ENCODE measurements at regions not wholly inside any gene's neighbourhood (a gene's known extent, or its start where the extent isn't known, plus 50 kb on each side); places are given as distances from the start of the nearest gene placed in this dataset.
"Not testable (repeated sequence)": the region's sequence is repeated elsewhere in the genome, so short reads cannot be mapped to it uniquely, and the experiment has no call there.

GRCh38 chr22:23458663-23459541 lies 121.2 kb downstream of the IGLL1 start:
- no peaks in the 10 kb centered on the region for H3K4me1 ChIP-seq (ENCODE audit: control insufficient read depth in 1 of 2, low read depth in 2 of 2)
- no peak overlapping the region for H3K4me3 ChIP-seq
- no peak overlapping the region for H3K27ac ChIP-seq
- no peaks in the 10 kb centered on the region for H3K27me3 ChIP-seq (replicated peaks; ENCODE audit: insufficient read depth)
- DNase-seq (ENCODE audit: low spot score) (no peak), ATAC-seq (ENCODE audit: insufficient number of reproducible peaks, low FRiP score, low read depth) (no peak)
- H3K36me3 ChIP-seq: no peaks in the 10 kb centered on the region
- H3K9me3 ChIP-seq: no peaks in the 10 kb centered on the region
- no peak for TF ChIP-seq CTCF (IDR thresholded peaks at IDR 0.05)

GRCh38 chr22:23457380-23457985 lies 122.6 kb downstream of the IGLL1 start:
- no peaks in the 10 kb centered on the region for H3K9me3 ChIP-seq

GRCh38 chr22:23456666-23457379 lies 123.3 kb downstream of the IGLL1 start:
- H3K4me3 ChIP-seq; DNase-seq (ENCODE audit: low spot score); ATAC-seq (ENCODE audit: insufficient number of reproducible peaks, low FRiP score, low read depth); H3K4me1 ChIP-seq (ENCODE audit: control insufficient read depth in 1 of 2, low read depth in 2 of 2); H3K27me3 ChIP-seq (replicated peaks; ENCODE audit: insufficient read depth); H3K36me3 ChIP-seq; H3K9me3 ChIP-seq; H3K27ac ChIP-seq: not testable (repeated sequence)

More at GRCh38 chr22:23457380-23457985, 122.6 kb downstream of the IGLL1 start:
- no peak for DNase-seq (ENCODE audit: low spot score)
- Histone ChIP-seq H3K4me1 (ENCODE audit: control insufficient read depth in 1 of 2, low read depth in 2 of 2) (no peaks in the 10 kb centered on the region), H3K36me3 (no peaks in the 10 kb centered on the region), H3K27ac (no peak overlapping the region), H3K27me3 (replicated peaks; ENCODE audit: insufficient read depth) (no peaks in the 10 kb centered on the region), H3K4me3 (no peak overlapping the region)
- no peak for TF ChIP-seq CTCF (IDR thresholded peaks at IDR 0.05)
- no peak for ATAC-seq (ENCODE audit: insufficient number of reproducible peaks, low FRiP score, low read depth)

- not testable (repeated sequence) for H3K4me1 ChIP-seq (ENCODE audit: control insufficient read depth in 1 of 2, low read depth in 2 of 2); H3K4me3 ChIP-seq; H3K27ac ChIP-seq; ATAC-seq (ENCODE audit: insufficient number of reproducible peaks, low FRiP score, low read depth); DNase-seq (ENCODE audit: low spot score); H3K36me3 ChIP-seq; H3K27me3 ChIP-seq (replicated peaks; ENCODE audit: insufficient read depth); H3K9me3 ChIP-seq
Observed at GRCh38 chr22:23454345-23454744, 125.7 kb downstream of the IGLL1 start.

GRCh38 chr22:23453277-23453676 lies 126.8 kb downstream of the IGLL1 start:
- no peaks in the 10 kb centered on the region for H3K36me3 ChIP-seq

More at GRCh38 chr22:23453277-23453676, 126.8 kb downstream of the IGLL1 start:
- DNase-seq (ENCODE audit: low spot score) (no peak), ATAC-seq (ENCODE audit: insufficient number of reproducible peaks, low FRiP score, low read depth) (no peak)
- Histone ChIP-seq H3K9me3 (no peaks in the 10 kb centered on the region), H3K27ac (no peak overlapping the region), H3K4me1 (ENCODE audit: control insufficient read depth in 1 of 2, low read depth in 2 of 2) (no peaks in the 10 kb centered on the region), H3K27me3 (replicated peaks; ENCODE audit: insufficient read depth) (no peaks in the 10 kb centered on the region), H3K4me3 (no peak overlapping the region)
- no peak for TF ChIP-seq CTCF (IDR thresholded peaks at IDR 0.05)
